GM21390 (cell line): ENCODE measurements at regions not wholly inside any gene's neighbourhood (a gene's known extent, or its start where the extent isn't known, plus 50 kb on each side); places are given as distances from the start of the nearest gene placed in this dataset.

ENCODE experiments used
- ATAC-seq: cut with Tn5 transposase; IDR thresholded peaks from one replicate; pipeline ENCODE4 v1.9.1; 2021; ENCODE audit not compliant: unreplicated experiment

DNA sequence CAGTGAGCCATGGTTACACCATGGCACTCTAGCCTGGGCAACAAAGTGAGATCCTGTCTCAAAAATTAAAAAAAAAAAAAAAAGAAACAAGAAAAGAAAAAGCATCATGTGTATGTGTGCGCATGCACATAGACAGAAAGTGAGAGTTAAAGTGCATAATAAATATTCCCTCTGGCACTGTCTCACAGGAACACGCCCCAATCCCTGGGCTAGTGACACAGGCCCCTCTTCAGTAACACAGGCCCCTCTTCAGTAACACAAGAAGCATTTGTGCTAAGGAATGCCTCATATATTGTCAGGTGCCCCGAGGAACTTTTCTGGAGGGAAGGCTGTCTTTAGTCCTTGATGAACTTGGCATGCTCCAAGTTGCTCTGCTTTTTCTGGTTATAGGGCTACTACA lies 57.5 kb downstream of the RPL27A start:
- ATAC-seq, result no peak

DNA sequence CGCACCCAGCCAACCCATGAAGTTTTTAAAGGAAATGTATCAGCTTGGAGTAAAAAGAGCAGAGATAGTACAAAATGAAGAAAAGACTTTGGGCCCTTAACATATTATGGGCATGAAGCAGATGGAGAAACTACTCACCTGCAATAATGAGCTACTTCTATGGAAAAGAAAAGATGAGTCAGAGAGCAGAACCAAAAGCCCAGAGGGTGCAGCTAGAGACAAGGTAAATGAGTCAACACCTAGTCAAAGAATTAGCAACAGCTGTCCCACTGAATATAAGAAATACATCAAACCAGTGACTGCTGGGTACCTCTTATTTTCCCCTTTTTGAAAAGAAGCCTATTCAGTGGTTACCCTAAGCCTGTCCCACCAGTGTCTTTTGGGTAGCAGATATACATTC lies 61.8 kb downstream of the RPL27A start:
- no peak for ATAC-seq

DNA sequence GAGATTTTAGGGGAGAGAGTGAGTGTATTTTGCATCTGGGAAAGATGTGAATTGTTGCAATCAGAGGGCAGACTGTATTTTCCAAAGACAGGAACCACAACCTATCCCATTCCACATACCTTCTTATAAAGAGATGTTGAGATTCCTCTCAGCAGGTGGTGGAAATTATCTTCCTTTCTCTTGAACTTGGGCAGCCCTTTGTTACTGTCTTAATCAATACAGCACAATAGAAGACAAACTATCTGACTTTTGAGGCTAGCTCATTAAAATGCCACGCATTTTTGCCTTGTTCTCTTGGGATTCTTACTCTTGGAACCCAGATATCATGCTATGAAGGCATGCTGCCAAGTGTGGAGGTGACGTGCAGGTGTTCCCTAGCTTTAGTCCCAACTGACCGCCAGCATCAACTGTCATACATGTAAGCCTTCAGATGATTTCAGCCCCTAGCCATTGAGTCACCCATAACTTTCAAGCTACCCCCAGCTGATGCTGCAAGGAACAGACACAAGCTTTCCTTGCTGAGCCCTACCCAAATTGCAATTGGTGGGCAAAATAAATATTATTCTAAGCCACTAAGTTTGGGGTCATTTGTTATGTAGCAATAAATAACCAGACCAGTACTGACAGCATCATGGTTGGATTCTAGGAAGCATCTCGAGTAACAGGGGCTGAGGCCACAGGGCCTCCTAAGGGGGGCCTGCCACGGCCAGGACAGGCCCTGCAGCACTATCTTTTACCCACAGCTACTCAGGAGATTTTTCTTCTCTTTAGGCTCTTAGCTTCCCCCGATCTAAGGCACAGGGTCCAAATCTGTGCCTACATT lies 63.0 kb downstream of the RPL27A start:
- no peak for ATAC-seq

DNA sequence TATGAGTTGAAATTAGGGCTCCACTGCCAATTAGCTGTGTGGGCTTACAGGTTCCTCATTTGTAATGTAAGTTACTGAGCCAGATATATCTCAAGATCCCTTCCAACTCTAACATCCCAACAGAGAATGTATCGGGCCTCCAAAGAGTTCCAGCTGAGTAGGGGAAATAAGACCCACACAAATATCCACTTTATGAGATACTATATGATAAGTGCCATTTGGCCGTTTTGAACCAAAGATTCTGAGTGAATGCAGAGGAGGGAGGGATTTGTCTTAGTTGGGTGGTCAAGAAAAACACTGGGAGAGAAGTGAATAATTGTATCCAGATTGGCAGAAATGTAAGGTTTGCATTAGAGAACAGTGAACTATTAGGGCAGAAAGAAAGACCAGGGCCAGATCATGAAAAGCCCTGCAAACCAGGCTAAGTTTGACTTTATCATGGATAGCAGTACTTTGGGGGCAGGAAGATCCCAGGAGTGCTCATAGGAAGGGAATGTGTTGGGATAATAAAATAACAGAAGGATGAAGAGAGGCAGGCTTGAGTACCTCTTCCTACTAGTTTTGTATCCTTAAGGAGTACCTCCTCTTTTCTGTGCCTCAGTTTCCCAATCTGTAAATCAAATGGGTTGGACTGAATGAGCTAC lies 63.9 kb downstream of the RPL27A start:
- ATAC-seq, result no peak

DNA sequence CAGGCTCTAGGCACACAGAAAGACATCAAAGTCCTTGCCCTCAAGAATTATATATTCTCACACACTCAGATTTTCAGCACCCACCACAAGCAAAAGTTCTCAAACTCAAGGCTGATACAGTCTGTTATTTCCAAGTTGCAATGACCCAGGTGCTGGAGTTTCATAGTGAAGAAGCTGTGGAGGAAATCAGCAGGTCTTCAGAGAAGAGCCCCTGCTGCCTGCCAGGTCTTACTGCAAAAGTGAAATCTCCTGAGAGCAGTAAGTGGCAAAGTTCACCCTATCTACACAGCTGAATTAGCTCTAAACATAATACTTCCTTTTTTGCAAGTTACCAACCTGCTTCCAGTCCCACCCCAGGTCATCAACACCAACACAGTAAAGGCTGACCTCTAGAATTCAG lies 64.6 kb downstream of the RPL27A start:
- no peak for ATAC-seq

DNA sequence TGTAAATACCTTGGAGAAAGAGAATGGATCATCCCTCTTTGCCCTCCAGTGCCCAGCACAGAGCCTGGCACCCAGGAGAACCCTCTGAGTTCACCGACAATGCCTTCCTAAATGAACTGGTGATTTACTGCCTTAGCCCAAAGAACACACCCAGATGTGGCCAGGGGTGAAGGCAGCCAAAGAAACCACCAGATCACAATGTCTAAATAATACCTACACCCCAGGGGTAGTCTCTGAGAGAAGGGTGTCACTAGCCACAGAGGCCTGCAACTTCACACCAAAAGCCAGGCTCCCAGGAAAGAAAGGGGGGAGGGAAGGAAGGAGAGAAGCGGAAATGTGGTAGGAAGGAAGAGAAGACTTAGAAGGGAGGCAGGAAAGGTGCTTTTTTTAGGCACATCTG lies 65.7 kb downstream of the RPL27A start:
- ATAC-seq, result no peak

DNA sequence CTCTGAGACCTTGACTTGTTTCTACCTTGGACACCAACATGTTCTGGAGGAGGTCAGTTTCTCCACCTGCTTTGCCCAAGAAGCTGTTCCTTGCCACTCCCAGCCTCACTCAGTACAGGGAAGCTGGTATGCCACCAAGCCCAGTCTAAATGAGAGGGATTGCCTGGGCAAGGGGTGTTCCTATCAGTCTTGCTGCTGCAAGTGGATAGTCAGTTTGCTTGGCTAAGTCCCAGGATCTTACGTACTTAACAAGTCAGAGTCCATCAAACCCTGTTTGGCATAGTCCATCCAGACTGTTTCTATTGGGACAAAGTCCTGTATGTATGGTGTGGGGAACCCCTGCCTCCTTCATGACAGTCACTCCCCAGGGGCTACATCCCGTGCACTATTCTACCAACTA lies 66.6 kb downstream of the RPL27A start:
- no peak for ATAC-seq

DNA sequence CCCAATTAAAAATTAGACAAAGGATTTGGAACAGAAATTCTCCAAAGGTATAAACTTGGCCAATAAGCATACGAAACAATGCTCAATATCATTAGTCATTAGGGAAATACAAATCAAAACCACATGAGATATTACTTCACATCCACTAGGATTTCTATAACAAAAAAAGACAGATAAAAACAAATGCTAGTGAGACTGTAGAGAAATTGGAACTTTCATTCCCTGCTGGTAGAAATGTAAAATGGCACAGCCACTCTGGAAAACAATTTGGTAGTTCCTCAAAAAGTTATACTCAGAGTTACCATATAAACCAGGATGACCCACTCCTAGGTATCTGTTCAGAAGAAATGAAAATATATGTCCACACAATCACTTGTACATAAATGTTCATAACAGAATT lies 71.6 kb downstream of the RPL27A start:
- ATAC-seq, result no peak

DNA sequence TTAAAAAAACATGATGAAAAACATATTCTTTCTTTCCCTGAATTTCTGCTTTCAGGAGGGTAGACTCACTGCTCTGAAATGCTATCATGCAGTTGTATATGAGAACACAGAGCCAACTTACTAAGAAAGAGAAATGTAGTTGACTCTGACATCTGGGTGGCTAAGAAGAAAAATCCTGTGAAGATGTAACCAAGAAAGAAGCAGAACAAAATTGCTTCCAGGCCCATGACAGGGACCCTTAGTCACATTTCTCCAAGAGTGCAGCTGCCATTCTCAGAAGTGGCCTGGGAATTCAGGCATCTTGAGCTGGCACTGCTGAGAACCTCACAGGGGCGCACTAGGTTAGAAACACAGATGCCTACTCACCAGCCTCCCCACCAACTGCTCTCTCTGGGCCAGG lies 73.6 kb downstream of the RPL27A start:
- ATAC-seq, result no peak

DNA sequence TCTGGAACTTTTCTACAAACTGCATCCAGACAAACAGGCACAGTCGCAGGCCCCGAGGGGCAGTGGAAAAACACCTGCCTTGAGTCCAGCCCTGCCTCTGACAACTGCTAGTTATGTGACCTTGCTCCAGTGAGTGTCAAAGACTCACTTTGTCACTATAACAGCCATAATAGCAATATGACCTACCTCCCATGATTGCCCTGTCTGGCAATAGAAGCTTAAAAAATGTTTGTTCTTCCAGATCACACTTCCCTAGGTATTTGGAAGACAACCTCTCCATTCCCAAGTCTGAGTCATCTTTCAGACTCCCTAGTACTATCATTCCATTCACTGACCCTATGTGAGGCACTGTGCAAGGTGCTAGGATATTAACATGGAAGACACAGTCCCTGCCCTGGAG lies 74.5 kb downstream of the RPL27A start:
- ATAC-seq, result no peak

DNA sequence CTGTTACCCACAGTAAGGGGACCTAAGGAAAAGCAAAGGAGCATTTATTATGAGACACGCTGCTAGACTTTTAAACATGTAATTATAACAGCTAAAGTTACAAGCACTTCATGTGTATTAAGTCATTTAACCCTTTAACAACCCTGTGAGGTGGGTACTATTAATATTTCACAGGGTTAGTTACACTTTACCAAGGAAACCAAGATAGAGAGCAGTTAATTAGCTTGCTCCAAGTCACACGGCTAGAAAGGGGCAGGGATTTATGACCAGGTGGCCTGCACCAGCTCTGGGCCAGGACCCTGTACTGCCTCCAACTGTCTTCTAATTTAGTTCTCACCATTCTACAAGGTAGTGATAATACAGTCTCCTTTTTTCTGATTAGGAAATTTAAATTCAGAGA lies 74.9 kb downstream of the RPL27A start:
- ATAC-seq, result no peak

DNA sequence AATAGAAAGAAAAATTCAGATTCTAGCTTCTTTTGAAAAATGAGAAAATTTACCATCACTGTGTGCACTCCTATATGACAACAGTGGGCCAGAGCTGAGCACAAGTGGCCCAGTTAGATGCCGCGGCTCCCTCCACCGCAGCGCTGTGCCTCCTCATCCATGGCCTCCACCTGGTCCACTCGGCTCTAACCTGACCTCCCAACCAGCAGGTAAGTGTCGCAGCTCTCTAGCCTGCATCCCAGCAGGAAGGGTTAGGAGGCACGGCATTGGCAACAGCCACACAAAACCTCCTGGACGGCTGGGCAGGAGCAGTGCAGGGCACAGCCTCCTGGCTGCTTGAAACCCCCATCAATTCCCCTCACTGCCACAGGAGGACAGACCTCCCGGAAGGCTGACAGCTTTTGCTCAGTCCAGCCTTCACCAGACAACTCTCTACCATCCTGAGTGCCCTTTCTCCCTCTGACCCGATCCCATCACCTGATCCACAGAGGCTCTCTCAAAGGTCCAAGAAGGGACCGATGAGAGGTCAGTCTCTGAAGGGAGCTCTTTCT lies 76.1 kb downstream of the RPL27A start:
- ATAC-seq, result no peak

DNA sequence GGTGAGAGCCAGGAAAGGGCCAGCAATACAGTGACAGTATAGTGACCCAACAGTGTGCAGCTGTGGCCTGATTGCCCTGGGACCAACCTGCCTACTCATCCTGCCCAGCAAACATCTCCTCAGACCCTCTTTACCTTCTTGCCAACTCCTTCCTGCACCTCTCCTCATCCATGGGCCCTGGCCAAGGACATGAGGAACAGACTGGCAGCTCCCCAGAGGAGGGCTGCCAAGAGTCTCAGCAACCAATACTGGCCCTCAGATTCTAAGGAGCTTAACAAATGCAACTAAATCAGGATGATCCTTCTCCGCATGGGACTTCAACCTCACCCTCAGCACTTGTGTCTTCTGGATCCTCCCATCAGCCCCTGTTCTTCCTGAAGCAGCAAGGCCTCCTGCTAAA lies 77.0 kb downstream of the RPL27A start:
- no peak for ATAC-seq

DNA sequence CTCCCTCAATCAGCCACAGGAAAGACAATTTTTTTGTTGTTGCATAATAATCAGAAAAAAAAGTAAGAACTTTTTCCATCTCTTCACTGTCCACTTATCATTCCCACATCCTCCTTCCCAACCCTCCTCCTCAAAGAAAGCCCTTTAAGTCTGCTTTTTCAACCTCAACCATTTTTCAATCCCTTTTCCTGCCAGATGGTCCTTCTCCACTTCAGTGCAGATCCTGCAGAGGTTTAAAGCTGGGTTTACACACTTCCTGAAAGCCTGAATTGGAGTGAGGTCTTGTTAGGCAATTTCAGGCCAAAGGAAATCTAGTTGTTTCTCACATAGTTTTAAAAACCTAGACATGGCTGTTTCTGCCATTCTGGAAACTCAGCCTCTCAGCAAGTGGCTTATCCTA lies 78.3 kb downstream of the RPL27A start:
- ATAC-seq, result no peak

DNA sequence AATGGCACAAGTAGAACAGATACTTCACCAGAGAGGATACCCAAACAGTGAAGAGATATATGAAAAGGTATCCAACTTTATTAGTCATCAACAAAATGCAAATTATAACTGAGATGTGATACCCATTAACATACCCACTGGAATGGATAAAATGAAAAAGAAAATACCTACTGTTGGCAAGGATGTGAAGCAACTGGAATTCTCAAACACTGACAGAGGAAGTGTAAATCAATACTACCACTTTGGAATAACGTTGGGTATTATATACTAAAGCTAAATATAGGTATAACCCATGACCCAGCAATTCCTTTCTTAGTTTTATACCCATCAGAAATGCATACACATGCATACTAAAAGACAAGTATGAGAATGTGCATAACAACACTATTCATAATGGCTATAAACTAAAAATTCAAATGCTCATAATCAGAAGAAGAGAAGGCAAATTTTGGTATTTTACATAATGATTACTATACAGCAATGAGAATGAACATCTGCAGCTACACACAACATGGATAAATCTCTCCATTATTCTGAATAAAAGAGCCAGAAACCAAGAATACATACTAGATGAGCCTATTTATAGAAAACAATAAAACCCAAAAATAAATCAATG lies 80.6 kb downstream of the RPL27A start:
- no peak for ATAC-seq

DNA sequence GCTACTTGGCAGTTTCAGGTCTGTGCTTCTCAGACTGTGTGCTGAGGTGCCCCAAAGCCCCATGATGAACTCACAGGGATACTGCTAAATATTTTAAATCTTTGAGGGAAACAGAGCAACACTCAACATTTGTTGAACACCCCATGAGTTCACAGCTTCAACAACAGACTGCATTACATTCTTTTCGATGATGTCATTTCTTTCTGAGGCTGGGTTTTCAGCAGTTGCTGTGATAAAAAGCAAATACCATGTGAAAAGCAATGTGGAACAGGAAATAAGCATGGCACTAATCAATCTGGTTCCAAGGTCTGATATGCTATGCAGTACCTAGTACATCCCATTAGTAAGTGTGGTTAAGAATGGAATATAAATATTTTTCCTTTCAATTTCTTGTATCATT lies 82.7 kb downstream of the RPL27A start:
- no peak for ATAC-seq

DNA sequence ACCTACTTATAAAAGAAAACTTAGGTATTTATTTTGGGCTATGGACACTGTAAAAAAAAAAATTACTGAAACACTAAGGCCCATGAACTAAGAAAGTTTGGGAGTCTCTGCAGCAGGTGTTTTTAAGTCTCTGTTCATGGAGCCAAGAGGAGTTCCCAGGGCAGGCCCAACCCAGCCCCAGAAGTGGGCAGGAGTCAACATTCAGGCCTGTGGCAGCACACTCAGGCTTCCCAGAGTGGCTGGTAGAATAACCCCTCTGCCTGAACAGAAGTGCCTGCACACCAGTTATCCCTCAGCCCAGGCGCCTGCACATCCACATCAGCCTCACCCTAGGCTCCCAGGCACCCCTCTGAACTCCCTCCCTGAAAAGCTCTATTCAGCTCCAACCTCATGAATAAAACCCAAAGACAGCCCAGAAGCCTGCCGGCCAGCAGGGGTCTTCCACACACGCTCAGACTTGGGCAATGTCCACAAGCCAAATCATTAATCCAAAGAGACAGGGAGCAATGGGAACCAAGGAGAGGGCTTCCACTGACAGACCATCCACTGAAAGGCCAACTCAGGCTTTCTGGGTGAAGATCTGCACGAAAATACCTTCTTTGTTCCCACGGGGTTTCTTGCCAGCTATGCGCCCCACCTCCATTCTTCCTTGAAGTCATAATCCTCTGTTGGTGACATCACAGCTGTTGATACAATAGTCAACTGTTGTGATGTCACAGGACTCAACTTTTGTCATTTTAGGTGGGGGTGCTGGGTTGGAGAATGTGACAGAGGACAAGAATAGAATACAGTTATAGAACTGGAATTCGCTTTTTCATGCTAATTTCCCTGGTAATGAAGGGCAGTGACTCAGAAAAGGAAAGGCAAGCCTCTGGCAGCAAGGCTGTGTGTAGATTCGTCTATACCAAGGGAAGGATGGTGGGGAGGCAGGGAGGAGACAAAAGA lies 83.7 kb downstream of the RPL27A start:
- no peak for ATAC-seq

DNA sequence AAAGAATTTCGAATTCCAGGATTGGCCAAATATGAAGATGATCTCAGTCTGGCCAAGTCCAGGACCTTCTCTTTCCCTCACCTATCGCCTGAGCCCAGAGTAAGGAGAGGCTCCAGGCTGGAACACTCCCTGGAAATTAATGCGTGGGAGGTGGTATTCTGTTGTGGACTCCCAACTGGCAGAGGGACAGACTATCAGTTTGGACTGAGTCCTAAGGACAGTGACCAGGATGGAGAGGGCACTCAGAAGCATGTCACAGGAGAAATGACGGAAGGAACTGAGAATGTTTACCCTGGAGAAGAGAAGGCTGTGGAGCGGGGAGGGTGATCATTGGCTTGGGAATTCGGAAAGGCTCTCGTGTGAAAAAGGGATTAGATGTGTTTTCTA lies 84.4 kb downstream of the RPL27A start:
- ATAC-seq, result no peak

DNA sequence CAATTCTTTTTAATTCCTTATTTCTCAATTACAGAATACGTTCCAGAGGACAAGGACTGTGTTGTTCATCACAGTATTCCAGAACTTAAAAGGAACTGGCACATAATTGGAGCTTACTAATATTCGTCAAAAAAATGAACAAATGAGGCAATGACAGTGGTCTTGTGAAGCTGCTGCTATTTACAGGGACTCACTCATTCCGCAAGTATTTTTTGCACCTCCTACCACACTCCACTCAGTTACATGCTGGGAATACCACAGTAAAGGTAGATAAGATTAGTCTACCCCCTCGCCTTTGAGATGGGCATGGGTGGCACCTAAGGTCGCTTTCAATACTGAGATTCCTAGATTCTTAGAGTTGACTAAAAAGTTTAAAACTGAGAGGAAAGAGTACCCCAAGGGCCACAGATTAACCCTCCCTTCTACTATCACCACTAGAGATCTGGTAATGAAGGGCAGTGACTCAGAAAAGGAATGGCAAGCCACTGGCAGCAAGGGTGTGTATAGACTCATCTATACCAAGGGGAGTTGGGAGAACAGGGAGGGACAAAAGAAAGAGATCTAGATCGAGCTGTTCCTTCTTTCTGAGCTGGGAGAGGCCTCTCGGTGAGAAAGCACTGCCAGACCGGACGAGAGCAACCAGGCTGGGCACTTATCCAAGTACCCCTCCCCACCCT lies 85.0 kb downstream of the RPL27A start:
- no peak for ATAC-seq

DNA sequence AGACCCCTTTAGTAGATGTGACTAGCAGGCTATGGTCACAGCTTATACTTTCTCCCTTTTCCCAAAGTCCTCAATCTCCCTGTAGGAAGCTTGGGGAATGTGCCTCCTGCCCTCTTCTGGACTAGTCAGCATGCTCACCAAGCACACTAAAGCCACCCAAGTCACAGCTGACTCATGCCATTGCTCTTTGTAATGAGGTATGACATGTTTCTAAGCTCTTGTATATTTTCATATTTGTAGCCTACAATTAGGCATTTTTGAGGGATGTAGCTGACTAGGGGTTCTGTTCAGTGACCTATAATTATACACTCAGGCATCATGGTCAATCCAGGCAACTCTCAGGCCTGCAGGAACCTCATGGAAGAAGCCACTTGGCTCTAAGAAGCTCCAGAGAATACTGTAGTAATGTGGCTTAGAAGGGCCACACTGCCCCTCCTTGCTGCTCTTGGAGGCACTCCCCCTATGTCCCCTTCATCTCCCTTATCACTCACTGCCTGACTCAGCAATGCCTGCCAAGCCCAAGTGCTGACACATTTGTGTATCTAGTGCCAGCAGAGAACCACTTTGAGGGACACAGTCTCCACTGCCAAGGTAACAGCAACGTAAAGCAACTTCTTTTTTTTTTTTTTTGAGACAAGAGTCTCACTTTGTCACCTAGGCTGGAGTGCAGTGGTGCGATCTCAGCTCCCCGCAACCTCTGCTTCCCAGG lies 86.2 kb downstream of the RPL27A start:
- ATAC-seq, result no peak
